Mucosa of stomach (tissue), 1 donor: ENCODE measurements at regions not wholly inside any gene's neighbourhood (a gene's known extent, or its start where the extent isn't known, plus 50 kb on each side); places are given as distances from the start of the nearest gene placed in this dataset.

Source experiments
- H3K27me3 ChIP-seq: one replicate; pipeline ENCODE4 v1.7.0; 2013; ENCODE audit warnings: mild to moderate bottlenecking, low read length; ENCODE audit not compliant: control insufficient read depth, insufficient read depth
- H3K36me3 ChIP-seq: one replicate; pipeline ENCODE4 v1.7.0; 2013; ENCODE audit warnings: low read length; ENCODE audit not compliant: control insufficient read depth, insufficient read depth
- H3K4me1 ChIP-seq: one replicate; pipeline ENCODE4 v1.7.0; 2013; ENCODE audit warnings: mild to moderate bottlenecking, low read length; ENCODE audit not compliant: control insufficient read depth, insufficient read depth
- H3K4me3 ChIP-seq: one replicate; pipeline ENCODE4 v1.7.0; 2013; ENCODE audit warnings: low read length
- H3K9ac ChIP-seq: one replicate; pipeline ENCODE4 v1.7.0; 2013; ENCODE audit warnings: mild to moderate bottlenecking, low read length, moderate library complexity
- H3K9me3 ChIP-seq: one replicate; pipeline ENCODE4 v1.7.0; 2013; ENCODE audit warnings: mild to moderate bottlenecking, low read length, moderate library complexity; ENCODE audit not compliant: control insufficient read depth
- donor health status: Pancreatic carcinoma.

DNA sequence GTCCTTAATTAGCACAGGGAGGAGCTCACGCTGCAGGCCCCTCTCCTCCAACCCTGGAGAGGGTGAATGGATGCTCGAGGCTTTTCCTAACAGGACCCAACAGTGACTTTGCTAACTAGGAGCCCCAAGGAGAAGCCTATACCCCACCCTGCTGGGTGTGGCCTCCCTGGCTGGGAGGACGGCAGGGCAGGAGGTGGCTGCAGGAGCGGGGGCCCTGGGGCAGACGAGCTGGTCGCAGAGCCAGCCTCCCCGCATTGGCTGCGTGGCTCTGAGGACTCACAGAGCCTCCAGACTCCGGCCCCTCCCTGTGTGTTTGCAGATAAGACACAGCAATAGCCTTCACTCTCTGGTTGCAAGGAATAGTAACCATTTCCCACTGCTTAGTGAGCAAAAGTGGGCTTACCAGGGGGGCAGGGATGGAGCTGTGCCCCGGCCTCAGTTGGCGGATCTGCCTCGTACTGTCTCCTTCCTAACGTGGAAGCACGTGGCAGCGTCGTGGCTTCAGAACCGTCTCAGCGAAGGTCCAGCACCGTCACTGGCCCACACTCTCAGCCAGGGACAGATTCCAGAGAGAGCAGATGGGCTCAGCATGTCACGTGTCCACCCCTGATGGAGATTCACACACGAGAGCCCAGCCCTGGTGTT, 1087.5 kb downstream of the BRD1 start:
- Histone ChIP-seq H3K36me3 (no peaks in the 10 kb centered on the region), H3K9ac (no peak overlapping the region), H3K4me1 (no peaks in the 10 kb centered on the region), H3K27me3 (no peaks in the 10 kb centered on the region), H3K4me3 (no peak overlapping the region), H3K9me3 (no peaks in the 10 kb centered on the region)

- Histone ChIP-seq H3K4me1 (no peaks in the 10 kb centered on the region), H3K36me3 (no peaks in the 10 kb centered on the region), H3K9ac (no peak overlapping the region), H3K27me3 (no peaks in the 10 kb centered on the region), H3K9me3 (no peaks in the 10 kb centered on the region), H3K4me3 (no peak overlapping the region)
Observed at GRCh38 chr22:48739348-48740085, 1088.2 kb downstream of the BRD1 start.

DNA sequence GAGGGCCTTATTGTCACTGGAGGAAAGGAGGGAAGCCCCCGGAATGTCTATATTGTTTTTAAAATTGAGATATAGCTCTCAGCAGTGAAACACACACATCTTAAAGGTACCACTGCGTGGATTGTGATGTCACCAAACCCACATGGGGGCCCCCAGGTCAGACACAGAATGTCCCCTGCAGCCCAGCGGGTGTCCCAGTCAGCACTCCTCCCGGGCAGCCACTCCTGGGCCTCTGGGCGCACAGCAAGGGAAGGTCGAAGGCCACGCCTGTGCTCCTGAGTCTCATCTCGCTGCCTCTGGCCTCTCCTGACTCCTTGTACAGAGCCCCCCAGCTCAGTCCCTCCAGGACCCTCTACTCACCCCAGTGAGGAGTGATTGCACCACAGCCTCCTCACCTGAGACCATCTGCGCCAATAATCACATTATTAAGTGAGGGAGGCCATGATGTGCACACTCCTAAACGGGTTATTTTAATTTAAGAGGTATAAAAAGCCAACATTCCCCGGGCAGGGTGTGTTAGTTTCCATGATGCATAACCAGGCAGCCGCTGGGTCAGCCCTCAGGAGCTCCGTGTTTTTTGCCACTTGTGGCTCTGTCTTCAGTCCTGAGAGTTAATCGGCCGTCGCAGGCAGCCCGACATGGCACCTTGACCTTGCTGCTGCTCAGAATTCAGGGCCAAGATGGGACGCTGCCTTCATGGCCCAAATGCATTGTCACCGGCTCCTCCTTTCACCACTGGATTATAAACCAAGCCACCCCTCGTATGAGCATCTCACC, 1089.3 kb downstream of the BRD1 start:
- H3K4me3 ChIP-seq: no peak overlapping the region
- no peaks in the 10 kb centered on the region for H3K27me3 ChIP-seq
- no peaks in the 10 kb centered on the region for H3K36me3 ChIP-seq
- no peak overlapping the region for H3K9ac ChIP-seq
- H3K4me1 ChIP-seq: no peaks in the 10 kb centered on the region
- H3K9me3 ChIP-seq: no peaks in the 10 kb centered on the region

GRCh38 chr22:48737461-48738203, 1090.0 kb downstream of the BRD1 start:
- H3K27me3 ChIP-seq: no peaks in the 10 kb centered on the region
- H3K4me1 ChIP-seq: no peaks in the 10 kb centered on the region
- no peak overlapping the region for H3K4me3 ChIP-seq
- no peaks in the 10 kb centered on the region for H3K9me3 ChIP-seq
- H3K9ac ChIP-seq: no peak overlapping the region
- no peaks in the 10 kb centered on the region for H3K36me3 ChIP-seq

DNA sequence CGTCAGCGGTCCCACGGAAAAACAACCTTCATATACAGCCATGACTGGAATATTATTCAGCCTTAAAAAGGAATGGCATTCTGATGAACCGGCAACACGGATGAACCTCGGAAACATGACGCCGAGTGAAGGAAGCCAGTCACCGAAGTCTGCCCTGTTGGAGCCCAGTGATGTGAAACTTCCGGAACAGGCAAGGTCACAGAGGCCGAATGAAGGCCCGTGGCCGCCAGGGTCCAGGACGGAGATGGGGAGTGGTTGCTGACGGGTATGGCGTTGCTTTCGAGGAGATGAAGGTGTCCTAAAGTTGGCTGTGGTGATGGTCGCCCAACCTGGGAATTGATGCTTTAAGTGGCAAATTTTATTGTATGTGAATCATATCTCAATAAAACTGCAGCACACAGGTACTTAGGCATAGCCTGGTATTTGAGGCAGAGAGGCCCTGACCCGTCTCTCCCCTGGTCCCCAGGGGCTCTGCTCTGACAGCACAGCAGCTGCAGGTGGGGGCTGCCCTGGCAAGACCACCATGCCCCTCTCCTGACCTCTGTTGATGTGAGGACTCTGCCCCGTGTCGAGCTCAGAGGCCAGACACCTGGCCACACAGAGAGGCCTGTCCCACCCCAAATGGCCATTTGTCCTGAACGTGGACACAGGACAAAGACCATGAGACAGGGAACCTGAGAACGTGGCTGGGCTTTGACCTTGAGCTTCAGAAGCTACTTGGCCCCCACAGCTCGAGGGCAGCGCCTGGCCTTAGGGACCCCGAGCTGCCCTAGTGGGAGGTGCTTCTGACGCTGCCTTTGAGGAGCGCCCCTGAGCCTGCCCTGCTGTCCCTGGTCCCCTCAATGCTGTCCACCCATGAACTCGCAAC, 1090.8 kb downstream of the BRD1 start:
- Histone ChIP-seq H3K4me1 (no peaks in the 10 kb centered on the region), H3K27me3 (no peaks in the 10 kb centered on the region), H3K9me3 (no peaks in the 10 kb centered on the region)

DNA sequence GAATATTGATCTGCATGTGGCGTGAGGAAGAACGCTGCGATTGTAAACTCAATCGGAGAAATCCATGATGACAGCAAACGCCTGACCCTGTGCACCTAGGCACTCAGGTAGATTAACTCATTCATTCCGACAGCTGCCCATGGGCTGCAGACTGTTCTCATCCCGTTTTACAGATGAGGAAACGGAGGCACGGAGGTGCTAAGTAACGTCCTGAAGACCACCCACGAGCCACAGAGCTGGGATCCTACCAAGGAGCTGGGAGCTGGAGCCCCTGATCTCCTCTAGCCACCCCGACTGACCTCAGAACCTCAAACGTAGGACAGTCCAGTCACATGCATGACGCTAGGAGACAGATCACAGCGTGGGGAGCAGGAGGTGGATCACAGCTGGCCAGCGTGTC, 1092.7 kb downstream of the BRD1 start:
- Histone ChIP-seq H3K4me1 (no peaks in the 10 kb centered on the region), H3K27me3 (no peaks in the 10 kb centered on the region), H3K9me3 (no peaks in the 10 kb centered on the region), H3K36me3 (no peaks in the 10 kb centered on the region), H3K4me3 (no peak overlapping the region), H3K9ac (no peak overlapping the region)

More for the DNA sequence above, 1090.8 kb downstream of the BRD1 start:
- Histone ChIP-seq H3K9ac (no peak overlapping the region), H3K4me3 (no peak overlapping the region), H3K36me3 (no peaks in the 10 kb centered on the region)

DNA sequence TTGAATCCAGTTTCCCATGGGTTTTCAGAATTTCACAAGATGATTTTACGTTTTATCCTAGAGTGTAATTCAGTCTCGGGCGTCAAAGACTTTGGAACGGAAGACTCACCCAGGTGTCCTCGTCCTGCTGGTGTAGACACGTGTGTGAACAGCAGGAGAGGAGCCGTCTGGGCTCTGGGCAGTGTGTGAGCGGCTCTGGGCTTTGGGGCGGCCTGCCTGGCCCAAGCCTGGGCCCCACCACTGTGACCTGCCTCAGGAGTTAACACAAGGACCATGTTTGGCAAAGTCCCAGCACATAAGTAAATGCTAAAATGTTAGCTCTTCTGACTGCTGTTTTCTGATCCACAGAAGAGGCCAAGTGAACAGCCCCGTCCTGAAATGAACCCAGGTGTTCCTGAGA, 1093.3 kb downstream of the BRD1 start:
- Histone ChIP-seq H3K9me3 (no peaks in the 10 kb centered on the region), H3K9ac (no peak overlapping the region), H3K27me3 (no peaks in the 10 kb centered on the region), H3K4me3 (no peak overlapping the region), H3K36me3 (no peaks in the 10 kb centered on the region), H3K4me1 (no peaks in the 10 kb centered on the region)

- no peaks in the 10 kb centered on the region for H3K27me3 ChIP-seq
- H3K9me3 ChIP-seq: no peaks in the 10 kb centered on the region
Observed at GRCh38 chr22:48729499-48730171, 1098.0 kb downstream of the BRD1 start.

GRCh38 chr22:48727454-48728058, 1100.1 kb downstream of the BRD1 start:
- no peaks in the 10 kb centered on the region for H3K4me1 ChIP-seq
- H3K4me3 ChIP-seq: no peak overlapping the region

More at GRCh38 chr22:48729499-48730171, 1098.0 kb downstream of the BRD1 start:
- Histone ChIP-seq H3K9ac (no peak overlapping the region), H3K4me3 (no peak overlapping the region), H3K4me1 (no peaks in the 10 kb centered on the region), H3K36me3 (no peaks in the 10 kb centered on the region)

DNA sequence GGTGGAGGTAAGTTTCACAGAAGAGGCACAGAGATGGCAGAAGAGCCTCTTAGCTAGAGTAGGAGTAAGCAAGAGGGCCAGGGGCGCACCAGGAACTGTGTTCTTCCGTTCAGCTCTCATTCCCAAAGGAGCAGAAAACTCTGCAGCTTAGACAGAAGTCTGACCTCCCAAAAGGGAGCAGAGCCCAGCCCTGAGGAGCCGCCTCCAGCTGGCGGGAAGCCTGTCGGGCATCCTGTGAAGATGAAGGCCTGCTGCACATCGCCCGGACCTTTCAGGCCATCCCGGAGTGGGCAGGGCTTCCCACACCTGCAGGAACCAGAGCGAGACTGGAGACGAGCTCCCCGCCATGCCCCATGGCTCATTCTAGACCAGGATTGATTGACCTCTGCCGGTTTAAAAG, 1102.8 kb downstream of the BRD1 start:
- Histone ChIP-seq H3K4me3 (no peak overlapping the region), H3K9me3 (no peaks in the 10 kb centered on the region), H3K27me3 (no peaks in the 10 kb centered on the region), H3K4me1 (no peaks in the 10 kb centered on the region), H3K9ac (no peak overlapping the region), H3K36me3 (no peaks in the 10 kb centered on the region)

More at GRCh38 chr22:48727454-48728058, 1100.1 kb downstream of the BRD1 start:
- no peaks in the 10 kb centered on the region for H3K36me3 ChIP-seq
- H3K27me3 ChIP-seq: no peaks in the 10 kb centered on the region
- H3K9ac ChIP-seq: no peak overlapping the region
- no peaks in the 10 kb centered on the region for H3K9me3 ChIP-seq
